AG10803 (cell line): ENCODE measurements at regions not wholly inside any gene's neighbourhood (a gene's known extent, or its start where the extent isn't known, plus 50 kb on each side); places are given as distances from the start of the nearest gene placed in this dataset.

ENCODE experiments used
- DNase-seq: peaks from one replicate; pipeline ENCODE4 v3.0.0; 2010; ENCODE audit warnings: low read depth
- H3K4me3 ChIP-seq: 2 replicates; pipeline ENCODE4 v1.5.1; 2011; ENCODE audit warnings: mild to moderate bottlenecking, low read length, control low read depth
- TF ChIP-seq, protein P1 (sequence below): conservative IDR thresholded peaks from 2 replicates; pipeline ENCODE4 v1.5.1; 2011; ENCODE audit warnings: mild to moderate bottlenecking, low read length, control low read depth, inconsistent platforms

- TF ChIP-seq, protein P1, sequence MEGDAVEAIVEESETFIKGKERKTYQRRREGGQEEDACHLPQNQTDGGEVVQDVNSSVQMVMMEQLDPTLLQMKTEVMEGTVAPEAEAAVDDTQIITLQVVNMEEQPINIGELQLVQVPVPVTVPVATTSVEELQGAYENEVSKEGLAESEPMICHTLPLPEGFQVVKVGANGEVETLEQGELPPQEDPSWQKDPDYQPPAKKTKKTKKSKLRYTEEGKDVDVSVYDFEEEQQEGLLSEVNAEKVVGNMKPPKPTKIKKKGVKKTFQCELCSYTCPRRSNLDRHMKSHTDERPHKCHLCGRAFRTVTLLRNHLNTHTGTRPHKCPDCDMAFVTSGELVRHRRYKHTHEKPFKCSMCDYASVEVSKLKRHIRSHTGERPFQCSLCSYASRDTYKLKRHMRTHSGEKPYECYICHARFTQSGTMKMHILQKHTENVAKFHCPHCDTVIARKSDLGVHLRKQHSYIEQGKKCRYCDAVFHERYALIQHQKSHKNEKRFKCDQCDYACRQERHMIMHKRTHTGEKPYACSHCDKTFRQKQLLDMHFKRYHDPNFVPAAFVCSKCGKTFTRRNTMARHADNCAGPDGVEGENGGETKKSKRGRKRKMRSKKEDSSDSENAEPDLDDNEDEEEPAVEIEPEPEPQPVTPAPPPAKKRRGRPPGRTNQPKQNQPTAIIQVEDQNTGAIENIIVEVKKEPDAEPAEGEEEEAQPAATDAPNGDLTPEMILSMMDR: no peak
- no peak overlapping the region for H3K4me3 ChIP-seq
- DNase-seq: peak; percentile 6
These were observed 291.0 kb upstream of the DOK6 start for GRCh38 chr18:69109686-69110085.

DNA sequence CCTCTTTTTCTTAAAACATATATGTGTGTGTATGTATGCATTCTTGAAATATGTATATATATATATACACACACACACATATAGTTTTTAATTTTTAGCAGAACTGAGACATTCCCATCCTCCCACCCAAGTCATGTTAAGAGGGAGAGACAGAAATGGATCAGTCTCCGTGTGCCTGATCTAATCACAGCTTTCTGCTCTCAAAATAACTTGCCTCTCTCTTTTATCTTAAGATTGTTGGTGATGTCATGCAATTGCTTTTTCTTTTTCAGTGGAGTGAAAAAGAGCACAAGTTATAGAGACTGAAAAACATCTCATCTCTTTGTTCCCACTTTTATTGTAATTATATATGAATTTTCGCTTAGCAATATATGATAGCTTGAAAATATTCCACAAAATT, 279.9 kb upstream of the DOK6 start:
- TF ChIP-seq, protein P1: no peak
- H3K4me3 ChIP-seq: no peak overlapping the region
- DNase-seq: no peak

GRCh38 chr18:69123421-69123820, 277.3 kb upstream of the DOK6 start:
- H3K4me3 ChIP-seq: no peak overlapping the region
- DNase-seq: no peak
- TF ChIP-seq, protein P1: no peak

DNA sequence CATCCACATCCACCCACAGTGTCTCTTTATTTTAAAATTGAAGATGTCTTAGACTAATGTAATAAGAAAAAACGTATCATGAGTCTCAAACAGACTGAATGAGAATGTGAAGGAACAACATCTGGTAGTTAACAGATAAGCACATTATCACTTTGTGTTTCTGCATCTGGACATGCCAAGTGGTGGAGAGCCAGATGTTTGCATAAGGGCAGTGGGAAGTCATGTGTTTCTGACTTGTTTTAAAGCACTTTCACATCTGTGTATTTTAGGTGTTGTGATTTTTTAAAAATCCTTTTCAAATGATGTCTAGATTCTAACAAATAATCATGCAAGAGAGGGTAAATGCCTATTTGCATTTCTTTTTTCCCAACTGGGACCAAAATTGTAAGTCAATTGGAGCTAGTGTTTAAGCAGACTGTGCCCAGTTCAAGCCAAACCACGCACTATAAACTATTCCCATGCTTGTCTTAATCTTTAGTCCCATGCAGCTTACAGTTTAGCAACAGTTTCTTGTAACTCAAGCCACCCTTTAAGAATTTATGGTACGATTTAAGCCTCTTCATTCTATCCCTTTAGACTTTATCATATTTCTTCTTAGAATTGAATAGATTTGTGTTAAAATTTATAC, 272.7 kb upstream of the DOK6 start:
- TF ChIP-seq, protein P1: no peak
- no peak overlapping the region for H3K4me3 ChIP-seq
- DNase-seq: peak; percentile 48

GRCh38 chr18:69128566-69128965, 272.1 kb upstream of the DOK6 start:
- no peak for DNase-seq
- TF ChIP-seq, protein P1: no peak
- H3K4me3 ChIP-seq: no peak overlapping the region

DNA sequence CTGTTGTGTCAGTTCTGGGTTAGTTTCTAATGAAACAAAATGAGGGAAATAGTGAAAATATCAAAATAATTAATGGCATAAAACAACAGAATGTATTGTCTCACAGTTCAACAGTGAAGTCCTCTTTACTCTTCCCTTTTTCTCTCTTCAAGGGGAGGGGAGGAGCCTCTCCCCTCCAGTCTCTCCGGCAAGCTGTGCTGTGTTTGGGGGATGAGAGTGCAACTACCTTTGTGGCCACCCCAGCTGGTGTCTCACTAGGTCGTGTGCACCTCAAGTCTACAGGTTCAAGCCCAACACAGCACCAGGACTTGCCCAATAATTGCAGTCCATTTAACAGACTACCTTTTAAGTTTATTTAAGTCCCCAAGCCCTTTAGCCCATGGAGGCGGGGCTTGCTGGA, 271.7 kb upstream of the DOK6 start:
- TF ChIP-seq, protein P1: no peak
- H3K4me3 ChIP-seq: no peak overlapping the region
- no peak for DNase-seq

- TF ChIP-seq, protein P1: no peak
- no peak overlapping the region for H3K4me3 ChIP-seq
- DNase-seq: no peak
These were observed 262.6 kb upstream of the DOK6 start for GRCh38 chr18:69138088-69138487.
